Activated CD4-positive, alpha-beta T cell treated with anti-CD3 and anti-CD28 coated beads for 48 hours (primary cell): ENCODE measurements at regions not wholly inside any gene's neighbourhood (a gene's known extent, or its start where the extent isn't known, plus 50 kb on each side); places are given as distances from the start of the nearest gene placed in this dataset.

Experiments
- DNase-seq: peaks from one replicate; pipeline ENCODE4 v3.0.0-alpha.2; 2020

DNA sequence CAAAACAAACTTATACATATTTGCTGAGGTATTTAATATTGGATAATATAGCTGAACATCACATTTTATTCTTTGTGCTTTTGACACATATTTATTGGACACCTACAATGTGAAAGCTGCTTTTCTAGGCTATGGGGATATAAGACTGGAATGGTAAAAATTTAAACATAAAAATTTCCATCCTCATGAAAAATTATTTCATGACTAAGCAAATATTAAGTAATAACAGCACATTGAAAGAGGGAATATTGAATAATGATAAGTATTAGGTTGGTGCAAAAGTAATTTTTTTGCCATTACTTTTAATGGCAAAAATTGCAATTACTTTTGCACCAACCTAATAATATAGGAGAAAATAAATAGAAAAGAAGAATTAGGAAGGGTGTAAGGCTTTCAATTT, 972.5 kb upstream of the CDH8 start:
- no peak for DNase-seq

- no peak for DNase-seq
Measured at GRCh38 chr16:63005356-63005755, 969.1 kb upstream of the CDH8 start.

- DNase-seq: no peak
Measured at GRCh38 chr16:62989480-62989879, 953.2 kb upstream of the CDH8 start.

- no peak for DNase-seq
Measured at GRCh38 chr16:62985722-62986121, 949.5 kb upstream of the CDH8 start.

DNA sequence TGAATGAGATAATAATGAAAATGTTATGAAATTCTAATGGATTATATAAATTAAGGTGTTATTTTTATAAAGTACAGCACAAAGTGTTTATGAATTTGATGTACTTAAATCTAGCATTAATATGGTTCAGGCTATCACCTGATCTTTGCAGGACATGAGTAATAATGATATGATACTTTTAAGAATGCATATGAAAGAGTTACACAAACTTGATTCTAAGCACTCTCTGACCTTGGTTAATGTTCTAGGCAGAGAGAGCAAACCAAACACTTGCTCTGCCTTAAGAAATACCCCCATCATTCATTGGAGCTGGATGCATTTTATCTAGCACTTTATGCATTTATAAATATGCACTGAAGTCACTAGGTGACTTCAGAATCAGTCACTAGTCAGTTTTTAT, 942.2 kb upstream of the CDH8 start:
- DNase-seq: no peak

- no peak for DNase-seq
Measured at GRCh38 chr16:62977876-62978275, 941.6 kb upstream of the CDH8 start.

DNA sequence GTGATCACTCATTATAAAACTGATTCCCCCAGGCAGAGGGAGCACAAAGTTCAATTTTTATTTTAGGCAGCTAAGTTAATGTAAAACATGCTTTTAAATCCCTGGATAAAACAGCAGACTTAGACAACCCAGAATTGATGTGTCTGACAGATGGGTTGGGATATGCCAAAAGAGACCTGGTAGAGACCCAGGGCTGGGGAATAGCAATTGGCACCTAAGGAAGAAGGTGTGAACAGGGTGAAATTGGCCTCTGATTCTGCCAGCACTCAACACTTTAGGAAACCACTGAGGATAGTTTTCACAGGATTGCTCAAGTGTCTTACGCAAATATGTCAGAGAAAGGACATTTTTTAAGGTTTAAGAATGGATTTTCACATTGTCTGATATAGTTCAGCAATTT, 938.2 kb upstream of the CDH8 start:
- DNase-seq: no peak

DNA sequence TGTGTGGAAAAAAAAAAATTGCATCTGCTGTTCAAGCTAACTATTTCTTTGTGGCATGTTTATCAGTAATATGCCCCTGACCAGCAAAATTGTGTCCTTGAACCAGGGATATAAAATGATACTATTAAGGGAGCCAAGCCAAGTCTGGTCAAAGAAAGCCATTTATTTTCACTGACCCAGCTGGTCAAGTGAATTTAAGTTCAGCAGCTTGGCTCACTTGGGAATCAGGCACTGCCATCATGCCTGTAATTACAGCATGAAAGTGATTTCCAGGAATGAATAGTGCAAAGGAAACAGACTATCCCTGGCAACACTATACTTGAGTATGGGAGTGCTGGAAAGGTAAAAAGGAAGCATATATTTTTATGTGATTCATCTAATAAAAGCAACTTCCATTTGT, 934.6 kb upstream of the CDH8 start:
- no peak for DNase-seq

DNA sequence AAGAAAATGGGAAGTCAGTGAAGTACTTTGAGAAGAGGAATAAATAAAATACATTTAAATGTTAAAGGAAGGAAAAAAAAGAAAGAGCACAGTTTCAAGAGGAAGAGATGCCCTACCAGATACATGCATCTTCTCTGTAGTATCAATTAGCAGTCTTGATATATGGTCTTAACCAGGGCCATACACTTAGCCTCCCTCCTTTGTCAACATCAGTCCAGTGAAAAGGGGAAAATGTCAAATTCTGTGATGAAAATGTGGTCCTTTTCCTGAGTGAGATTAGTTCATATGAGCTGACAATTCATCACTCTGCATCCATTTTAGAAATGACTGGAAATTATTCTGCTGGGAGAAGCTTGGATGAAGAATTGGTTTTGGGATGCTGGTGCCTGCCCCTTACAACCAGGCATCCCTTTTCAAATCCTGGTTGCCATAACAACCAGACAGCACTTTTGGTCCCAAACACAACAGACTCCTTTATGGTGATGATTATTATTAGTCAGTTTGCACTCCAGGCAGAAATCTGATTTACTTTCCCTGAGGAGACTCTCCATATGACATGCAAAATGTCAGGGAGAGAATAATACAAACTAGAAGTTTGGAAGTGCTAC, 933.6 kb upstream of the CDH8 start:
- no peak for DNase-seq

DNA sequence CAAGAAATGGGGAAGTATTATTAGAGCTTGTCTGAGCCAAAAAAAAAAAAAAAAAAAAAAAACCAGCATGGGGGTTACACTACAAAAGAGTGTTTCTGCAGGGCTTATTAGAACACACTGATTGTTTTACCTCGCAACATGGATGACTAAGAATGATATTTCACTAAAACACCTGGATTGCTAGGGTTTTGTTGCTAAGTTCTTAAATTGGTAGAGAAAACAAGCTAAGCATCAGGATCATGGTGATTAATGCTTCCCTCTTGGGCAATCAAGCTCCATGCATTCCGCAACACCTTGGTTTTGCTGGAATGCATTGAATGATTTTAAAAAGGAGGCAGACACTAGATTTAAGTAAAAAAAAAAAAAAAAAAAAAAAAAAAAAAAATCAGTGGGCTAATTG, 931.4 kb upstream of the CDH8 start:
- no peak for DNase-seq

GRCh38 chr16:62967163-62967562, 930.9 kb upstream of the CDH8 start:
- DNase-seq: no peak

DNA sequence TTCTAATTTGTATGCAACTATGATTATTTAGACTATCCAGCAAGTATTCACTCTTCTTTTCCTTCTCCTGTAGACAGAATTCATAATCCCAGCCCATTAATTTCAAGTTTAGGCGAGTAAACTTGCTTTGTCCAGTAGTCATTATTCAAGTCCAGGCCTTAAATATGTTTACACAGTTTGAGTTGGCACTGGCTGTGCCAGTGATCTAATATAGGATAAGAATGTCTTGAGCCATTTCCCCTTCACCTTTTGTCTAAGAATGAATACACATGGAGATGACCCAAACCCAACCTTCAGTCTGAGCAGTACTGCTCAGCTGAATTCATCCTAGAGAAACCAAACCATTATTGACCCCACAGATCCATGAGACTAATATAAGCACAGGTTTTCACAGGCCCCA, 930.4 kb upstream of the CDH8 start:
- no peak for DNase-seq

GRCh38 chr16:62965831-62966230, 929.6 kb upstream of the CDH8 start:
- no peak for DNase-seq

DNA sequence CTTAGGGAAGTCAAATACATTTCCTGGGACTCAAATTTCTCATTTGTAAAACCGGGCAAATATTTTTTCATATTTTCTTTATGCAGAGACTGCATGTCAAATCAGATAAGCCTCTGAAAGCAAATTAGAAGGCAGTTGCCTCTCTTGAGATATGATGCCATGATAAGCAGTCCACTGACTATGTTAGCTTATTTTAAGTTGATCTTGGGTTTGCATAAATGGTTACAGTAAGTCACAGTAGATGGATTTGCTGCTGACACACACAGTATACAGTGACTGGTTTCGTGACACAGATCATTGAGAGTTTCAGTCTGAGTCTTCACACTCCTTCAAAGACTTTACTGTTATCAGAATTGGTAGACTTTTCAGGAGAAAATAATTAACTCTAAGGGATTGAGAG, 927.6 kb upstream of the CDH8 start:
- no peak for DNase-seq

DNA sequence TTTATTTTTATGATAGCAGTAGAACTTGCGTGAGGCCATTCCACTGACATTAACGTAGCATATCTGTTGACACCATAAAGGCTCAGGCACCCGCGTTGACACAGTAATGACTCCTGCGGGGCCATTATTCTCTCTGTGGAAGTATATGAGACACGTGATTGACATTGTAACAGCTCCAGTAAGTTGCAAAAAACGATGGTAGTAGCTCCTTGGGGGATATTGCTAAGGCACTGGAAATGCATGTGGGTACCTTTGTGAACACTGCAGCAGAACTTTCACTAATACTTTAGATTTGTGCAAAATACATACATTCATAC, 918.8 kb upstream of the CDH8 start:
- no peak for DNase-seq

- no peak for DNase-seq
Measured at GRCh38 chr16:62954144-62955032, 918.1 kb upstream of the CDH8 start.

- DNase-seq: no peak
Measured at GRCh38 chr16:62950351-62950750, 914.1 kb upstream of the CDH8 start.

- DNase-seq: no peak
Measured at GRCh38 chr16:62940569-62940968, 904.3 kb upstream of the CDH8 start.

- DNase-seq: no peak
Measured at GRCh38 chr16:62939687-62940086, 903.4 kb upstream of the CDH8 start.

GRCh38 chr16:62933929-62934328, 897.7 kb upstream of the CDH8 start:
- DNase-seq: no peak

- DNase-seq: no peak
Measured at GRCh38 chr16:62929593-62929992, 893.4 kb upstream of the CDH8 start.

- no peak for DNase-seq
Measured at GRCh38 chr16:62927122-62927521, 890.9 kb upstream of the CDH8 start.

- DNase-seq: no peak
Measured at GRCh38 chr16:62926121-62926801, 890.0 kb upstream of the CDH8 start.

DNA sequence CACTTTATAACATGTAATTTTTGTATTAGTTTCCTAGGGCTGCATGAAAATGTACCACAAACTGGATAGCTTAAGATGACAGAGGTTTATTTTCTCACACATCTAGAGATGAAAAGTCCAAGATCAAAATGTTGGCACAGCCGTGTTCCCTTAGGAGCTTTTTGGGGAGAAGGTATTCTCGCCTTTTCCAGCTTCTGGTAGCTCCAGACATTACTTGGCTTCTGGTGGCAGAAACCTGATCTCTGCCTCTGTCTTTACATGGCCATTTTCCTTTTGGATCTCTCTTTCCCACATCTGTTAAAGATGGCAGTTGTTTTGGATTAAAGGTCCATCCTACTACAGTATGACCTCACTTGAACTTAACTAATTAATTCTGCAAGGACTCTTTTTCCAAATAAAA, 885.7 kb upstream of the CDH8 start:
- no peak for DNase-seq
